Endometrium (tissue), 2 donors: ENCODE measurements at regions not wholly inside any gene's neighbourhood (a gene's known extent, or its start where the extent isn't known, plus 50 kb on each side); places are given as distances from the start of the nearest gene placed in this dataset.

Experiments used
- FAIRE-seq: peaks from 2 replicates; lab custom pipeline; 2012; peaks lifted over from hg19 to GRCh38; lab: Jason Lieb, UNC
- donor health status: control.
- donor health status: control.

- no peak for FAIRE-seq
Measured at GRCh38 chr20:11726026-11726425, 191.7 kb upstream of the BTBD3 start.

- no peak for FAIRE-seq
Measured at GRCh38 chr20:11727708-11728107, 190.0 kb upstream of the BTBD3 start.

GRCh38 chr20:11728937-11729336, 188.8 kb upstream of the BTBD3 start:
- FAIRE-seq: no peak

- FAIRE-seq: no peak
Measured at GRCh38 chr20:11729806-11730205, 187.9 kb upstream of the BTBD3 start.

GRCh38 chr20:11734431-11734830, 183.3 kb upstream of the BTBD3 start:
- FAIRE-seq: no peak

GRCh38 chr20:11738852-11739251, 178.8 kb upstream of the BTBD3 start:
- no peak for FAIRE-seq

GRCh38 chr20:11740975-11741374, 176.7 kb upstream of the BTBD3 start:
- no peak for FAIRE-seq

- FAIRE-seq: no peak
Measured at GRCh38 chr20:11745145-11745544, 172.5 kb upstream of the BTBD3 start.

- no peak for FAIRE-seq
Measured at GRCh38 chr20:11748436-11748835, 169.3 kb upstream of the BTBD3 start.

GRCh38 chr20:11752336-11752735, 165.4 kb upstream of the BTBD3 start:
- no peak for FAIRE-seq

GRCh38 chr20:11753155-11753554, 164.5 kb upstream of the BTBD3 start:
- FAIRE-seq: no peak

GRCh38 chr20:11754451-11754850, 163.2 kb upstream of the BTBD3 start:
- no peak for FAIRE-seq

GRCh38 chr20:11755071-11755841, 162.4 kb upstream of the BTBD3 start:
- peak; percentile 68 for FAIRE-seq

GRCh38 chr20:11761497-11761896, 156.2 kb upstream of the BTBD3 start:
- no peak for FAIRE-seq

GRCh38 chr20:11766961-11767360, 150.7 kb upstream of the BTBD3 start:
- no peak for FAIRE-seq

- no peak for FAIRE-seq
Measured at GRCh38 chr20:11769825-11770224, 147.9 kb upstream of the BTBD3 start.

GRCh38 chr20:11772226-11772730, 145.4 kb upstream of the BTBD3 start:
- FAIRE-seq: no peak

- FAIRE-seq: no peak
Measured at GRCh38 chr20:11776687-11777086, 141.0 kb upstream of the BTBD3 start.

GRCh38 chr20:11777387-11778205, 140.1 kb upstream of the BTBD3 start:
- FAIRE-seq: peak; percentile 68

GRCh38 chr20:11778206-11778570, 139.5 kb upstream of the BTBD3 start:
- FAIRE-seq: no peak

GRCh38 chr20:11780765-11781369, 136.8 kb upstream of the BTBD3 start:
- FAIRE-seq: no peak

GRCh38 chr20:11783102-11783850, 134.4 kb upstream of the BTBD3 start:
- no peak for FAIRE-seq
